K562 (cell line): ENCODE measurements at regions not wholly inside any gene's neighbourhood (a gene's known extent, or its start where the extent isn't known, plus 50 kb on each side); places are given as distances from the start of the nearest gene placed in this dataset.

Experiments
- CEBPB ChIP-seq: fragments of 450-650 bp; IDR thresholded peaks from 2 replicates; pipeline ENCODE4 v1.6.1; 2016; ENCODE audit warnings: missing genetic modification characterization, missing compliant biosample characterization
- CEBPG ChIP-seq, 3 experiments: fragments of 200-800 bp in 1 of 3; sonication (Bioruptor generic) in 1 of 3; sonication (generic) in 1 of 3; formaldehyde crosslinking in 1 of 3; IDR thresholded peaks in 2 of 3; conservative IDR thresholded peaks in 1 of 3; 2 replicates each; pipeline versions ENCODE4 v1.6.1 to v1.8.0; 2016 to 2022; ENCODE audit warnings: missing compliant biosample characterization in 2 of 3, missing genetic modification characterization in 2 of 3, mild to moderate bottlenecking in 1 of 3, missing genetic modification reagents in 1 of 3
- ESRRB ChIP-seq: fragments of 250-450 bp; sonication (Bioruptor Pico); IDR thresholded peaks from 2 replicates; pipeline ENCODE4 v1.5.0; 2020; ENCODE audit warnings: mild to moderate bottlenecking, moderate library complexity, borderline replicate concordance
- HDGF ChIP-seq: fragments of 450-650 bp; IDR thresholded peaks from 2 replicates; pipeline ENCODE4 v1.6.1; 2016
- JUN ChIP-seq, 2 experiments: sonication (generic) in 1 of 2; formaldehyde crosslinking in 1 of 2; IDR thresholded peaks; 2 replicates each; pipeline versions ENCODE4 v1.6.1 to v1.8.0; 2012 to 2022; ENCODE audit warnings: borderline replicate concordance in 2 of 2, mild to moderate bottlenecking in 2 of 2, improper control_type of control experiment in 1 of 2, low read depth in 1 of 2, low read length in 1 of 2, missing genetic modification reagents in 1 of 2
- KLF6 ChIP-seq: fragments of 250-450 bp; sonication (Bioruptor Pico); IDR thresholded peaks from 2 replicates; pipeline ENCODE4 v1.4.0; 2020; ENCODE audit warnings: mild to moderate bottlenecking, moderate library complexity, borderline replicate concordance
- MYNN ChIP-seq, 2 experiments: sonication (generic); formaldehyde crosslinking in 1 of 2; IDR thresholded peaks; 2 replicates each; pipeline versions ENCODE4 v1.5.0 to v1.6.1; 2016 to 2020; ENCODE audit warnings: antibody characterized with exemption in 1 of 2, missing genetic modification reagents in 1 of 2
- NCOA2 ChIP-seq, 2 experiments: fragments of 450-650 bp; IDR thresholded peaks; 2 replicates each; pipeline ENCODE4 v1.6.1; 2018; ENCODE audit warnings: mild to moderate bottlenecking in 2 of 2, moderate library complexity in 1 of 2; ENCODE audit not compliant: partially characterized antibody in 2 of 2
- POLR2B ChIP-seq: fragments of 450-650 bp; IDR thresholded peaks from 2 replicates; pipeline ENCODE4 v1.6.1; 2018; ENCODE audit warnings: low read depth; ENCODE audit not compliant: partially characterized antibody
- SIN3B ChIP-seq: fragments of 450-650 bp; IDR thresholded peaks from 2 replicates; pipeline ENCODE4 v1.6.1; 2017; ENCODE audit warnings: low read depth, mild to moderate bottlenecking, moderate library complexity
- SIX5 ChIP-seq, 2 experiments: IDR thresholded peaks; 2 replicates each; pipeline ENCODE4 v1.6.1; 2011; ENCODE audit warnings: low read length in 2 of 2, borderline replicate concordance in 1 of 2, low read depth in 1 of 2, mild to moderate bottlenecking in 1 of 2, moderate library complexity in 1 of 2; ENCODE audit not compliant: insufficient read depth in 1 of 2
- SMARCE1 ChIP-seq: fragments of 450-650 bp; IDR thresholded peaks from 2 replicates; pipeline ENCODE4 v1.7.1; 2016; ENCODE audit warnings: mild to moderate bottlenecking
- STAT5B ChIP-seq: fragments of 250-450 bp; sonication (Bioruptor Pico); IDR thresholded peaks from 2 replicates; pipeline ENCODE4 v1.8.0; 2021; ENCODE audit warnings: mild to moderate bottlenecking, inconsistent platforms
- TEAD4 ChIP-seq, 2 experiments: sonication (generic) in 1 of 2; formaldehyde crosslinking in 1 of 2; IDR thresholded peaks; 2 replicates each; pipeline versions ENCODE4 v1.6.1 to v1.8.0; 2012 to 2022; ENCODE audit warnings: borderline replicate concordance in 1 of 2, inconsistent platforms in 1 of 2, low read length in 1 of 2, mild to moderate bottlenecking in 1 of 2, missing genetic modification reagents in 1 of 2
- THRAP3 ChIP-seq: fragments of 450-650 bp; IDR thresholded peaks from 2 replicates; pipeline ENCODE4 v1.6.1; 2016; ENCODE audit warnings: mild to moderate bottlenecking, inconsistent platforms, borderline replicate concordance
- UBTF ChIP-seq, 2 experiments: IDR thresholded peaks; 2 replicates each; pipeline ENCODE4 v1.6.1; 2012; ENCODE audit warnings: improper control_type of control experiment in 2 of 2, low read depth in 2 of 2, low read length in 2 of 2, borderline replicate concordance in 1 of 2
- XRCC3 ChIP-seq: fragments of 450-650 bp; IDR thresholded peaks from 2 replicates; pipeline ENCODE4 v1.6.1; 2017; ENCODE audit warnings: mild to moderate bottlenecking, moderate library complexity
- ZNF12 ChIP-seq: sonication (generic); formaldehyde crosslinking; IDR thresholded peaks from 2 replicates; pipeline ENCODE4 v1.4.0; 2020; ENCODE audit warnings: mild to moderate bottlenecking, missing genetic modification reagents
- ZNF232 ChIP-seq: sonication (generic); formaldehyde crosslinking; IDR thresholded peaks from 2 replicates; pipeline ENCODE4 v1.8.0; 2022; ENCODE audit warnings: mild to moderate bottlenecking, missing genetic modification reagents
- ZZZ3 ChIP-seq: fragments of 450-650 bp; IDR thresholded peaks from 2 replicates; pipeline ENCODE4 v1.6.1; 2016; ENCODE audit warnings: antibody characterized with exemption, mild to moderate bottlenecking, moderate library complexity
- TF ChIP-seq, protein P1 (sequence below): fragments of 250-450 bp; sonication (Bioruptor Pico); IDR thresholded peaks from 2 replicates; pipeline ENCODE4 v1.6.1; 2021; ENCODE audit warnings: mild to moderate bottlenecking
- TF ChIP-seq, protein P2 (sequence below): fragments of 450-650 bp; IDR thresholded peaks from 2 replicates; pipeline ENCODE4 v1.6.1; 2016; ENCODE audit warnings: low read depth, mild to moderate bottlenecking, moderate library complexity

DNA sequence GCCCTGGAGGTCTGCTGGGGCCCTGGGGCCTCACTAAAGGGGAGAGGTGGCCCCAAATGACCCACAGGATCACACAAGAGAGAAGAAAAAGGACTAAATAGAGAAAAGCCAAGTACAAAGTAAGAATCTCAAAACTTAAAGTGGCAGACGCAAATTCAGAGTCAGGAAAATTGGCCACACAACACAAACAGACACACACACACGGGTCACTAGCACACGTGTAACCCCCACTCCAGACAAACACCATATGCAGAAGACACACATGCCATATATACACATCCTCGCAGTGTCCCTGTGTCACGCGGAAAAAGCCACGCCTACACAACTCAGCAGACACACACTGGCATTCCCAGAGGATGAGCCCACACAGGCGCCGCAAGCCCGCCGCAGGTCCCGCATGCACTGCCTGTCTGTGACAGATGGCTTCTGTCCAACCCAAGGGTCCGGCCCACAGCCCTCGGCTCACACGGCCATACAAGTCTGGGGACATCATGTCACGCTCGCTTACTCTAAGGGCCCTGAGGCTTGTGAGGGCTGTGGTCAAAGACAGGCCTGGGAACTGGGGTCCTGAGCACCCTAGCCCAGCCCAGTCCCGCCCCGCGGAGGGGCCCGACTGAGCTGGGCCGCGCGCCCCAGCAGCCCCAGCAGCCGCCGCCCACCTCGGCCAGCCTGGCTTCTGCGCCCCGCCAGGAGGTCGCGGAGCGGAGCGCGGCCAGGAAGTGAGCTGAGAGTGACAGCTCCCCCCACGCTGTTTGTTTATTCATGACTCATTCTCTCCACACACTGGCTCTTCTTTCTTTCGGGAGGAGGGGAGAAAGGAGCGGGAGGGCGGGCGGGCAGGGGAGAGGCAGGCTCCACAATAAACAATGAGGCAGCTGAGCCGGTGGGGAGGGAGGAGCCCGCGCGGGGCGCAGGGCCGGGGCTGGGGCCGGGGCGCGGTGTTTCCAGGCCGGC, 95.5 kb upstream of the ZMIZ1 start (continued):
- TF ChIP-seq ZNF12 (CRISPR knock-in tag) (no peak), SMARCE1 (peak; percentile 82), ZNF232 (CRISPR knock-in tag) (no peak; the same call in 1 of the 2 replicates), HDGF (peak; percentile 54; the same call in 1 of the 2 replicates), UBTF (IDR thresholded peaks at IDR 0.05; ENCODE audit: borderline replicate concordance in 1 of 2, low read depth in 2 of 2, low read length in 2 of 2) (peak; percentile 47 to 92; a peak in 2 of 4 replicates), TEAD4 (IDR thresholded peaks at IDR 0.05; ENCODE audit: low read length) (no peak), TEAD4 (CRISPR knock-in tag; IDR thresholded peaks at IDR 0.05; ENCODE audit: borderline replicate concordance) (no peak), MYNN (IDR thresholded peaks at IDR 0.05) (no peak; the same call in 1 of the 2 replicates), MYNN (CRISPR knock-in tag; IDR thresholded peaks at IDR 0.05) (no peak), CEBPB (no peak), SIN3B (no peak; the same call in 1 of the 2 replicates), POLR2B (peak; percentile 34), STAT5B (CRISPR knock-in tag) (no peak), CEBPG (CRISPR knock-in tag; IDR thresholded peaks at IDR 0.05) (no peak), CEBPG (tag; conservative IDR thresholded peaks at IDR 0.05 in 1 of 2, IDR thresholded peaks at IDR 0.05 in 1 of 2) (no peak), NCOA2 (IDR thresholded peaks at IDR 0.05; ENCODE audit: partially characterized antibody in 2 of 2) (no peak), KLF6 (no peak), ESRRB (CRISPR knock-in tag) (no peak), THRAP3 (no peak), ZZZ3 (no peak), XRCC3 (no peak), SIX5 (IDR thresholded peaks at IDR 0.05; ENCODE audit: borderline replicate concordance in 1 of 2, insufficient read depth in 1 of 2, low read depth in 1 of 2, low read length in 2 of 2) (no peak), JUN (IDR thresholded peaks at IDR 0.05; ENCODE audit: borderline replicate concordance, low read depth, low read length) (peak; percentile 97), JUN (CRISPR knock-in tag; IDR thresholded peaks at IDR 0.05; ENCODE audit: borderline replicate concordance) (no peak)
- TF ChIP-seq, protein P1, sequence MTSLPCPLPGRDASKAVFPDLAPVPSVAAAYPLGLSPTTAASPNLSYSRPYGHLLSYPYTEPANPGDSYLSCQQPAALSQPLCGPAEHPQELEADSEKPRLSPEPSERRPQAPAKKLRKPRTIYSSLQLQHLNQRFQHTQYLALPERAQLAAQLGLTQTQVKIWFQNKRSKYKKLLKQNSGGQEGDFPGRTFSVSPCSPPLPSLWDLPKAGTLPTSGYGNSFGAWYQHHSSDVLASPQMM (CRISPR knock-in tag), result no peak
- TF ChIP-seq, protein P2, sequence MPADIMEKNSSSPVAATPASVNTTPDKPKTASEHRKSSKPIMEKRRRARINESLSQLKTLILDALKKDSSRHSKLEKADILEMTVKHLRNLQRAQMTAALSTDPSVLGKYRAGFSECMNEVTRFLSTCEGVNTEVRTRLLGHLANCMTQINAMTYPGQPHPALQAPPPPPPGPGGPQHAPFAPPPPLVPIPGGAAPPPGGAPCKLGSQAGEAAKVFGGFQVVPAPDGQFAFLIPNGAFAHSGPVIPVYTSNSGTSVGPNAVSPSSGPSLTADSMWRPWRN, result 0 out of 2 replicates have a peak, but pooled peaks have one; percentile 11
